ENCODE measurements at regions not wholly inside any gene's neighbourhood (a gene's known extent, or its start where the extent isn't known, plus 50 kb on each side); places are given as distances from the start of the nearest gene placed in this dataset.
A peak's percentile ranks its signal among the peaks of the same experiment; 100 is the strongest.
"Not testable (repeated sequence)": the region's sequence is repeated elsewhere in the genome, so short reads cannot be mapped to it uniquely, and the experiment has no call there.

DNA sequence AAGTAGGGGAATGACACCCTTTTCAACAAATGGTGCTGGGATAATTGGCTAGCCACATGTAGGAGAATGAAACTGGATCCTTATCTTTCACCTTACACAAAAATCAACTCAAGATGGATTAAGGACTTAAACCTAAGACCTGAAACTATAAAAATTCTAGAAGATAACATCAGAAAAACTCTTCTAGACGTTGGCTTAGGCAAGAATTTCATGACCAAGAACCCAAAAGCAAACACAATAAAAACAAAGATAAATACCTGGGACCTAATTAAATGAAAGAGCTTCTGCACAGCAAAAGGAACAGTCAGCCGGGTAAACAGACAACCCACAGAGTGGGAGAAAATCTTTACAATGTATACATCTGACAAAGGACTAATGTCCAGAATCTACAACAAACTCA is 345.5 kb downstream of the GPD2 start:
- not testable (repeated sequence) for DNase-seq

DNA sequence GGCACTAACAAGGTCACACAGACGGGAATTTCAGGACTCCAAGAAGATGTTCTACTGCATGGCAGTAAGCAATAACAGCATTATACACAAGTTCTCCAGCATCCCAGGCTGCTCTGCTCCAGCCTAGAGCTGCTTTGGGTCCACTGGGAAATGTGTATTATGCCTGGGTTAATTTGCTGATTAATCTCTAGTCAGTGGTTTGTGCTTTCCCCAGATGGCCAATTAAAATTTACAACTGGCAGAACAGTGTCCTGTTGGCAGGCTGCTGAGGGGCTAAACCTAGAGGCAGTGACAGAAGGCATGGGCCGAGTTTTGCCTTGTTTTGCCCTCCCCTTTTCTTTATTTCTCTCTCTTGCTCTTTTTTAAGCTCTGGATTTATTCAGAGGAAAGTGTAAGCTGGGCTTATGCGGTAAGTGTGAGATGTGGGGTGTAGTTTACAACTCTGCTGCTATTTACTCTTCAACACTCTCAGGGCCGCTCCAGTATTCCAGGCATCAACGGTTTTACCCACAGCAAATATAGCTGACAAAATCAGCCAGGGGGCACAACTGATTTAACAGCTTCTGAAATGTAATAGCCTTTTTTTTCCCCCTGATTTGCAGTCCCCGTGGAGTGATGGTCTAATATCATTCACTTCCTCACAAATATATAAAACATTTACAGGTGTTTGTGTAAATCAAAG is 348.0 kb downstream of the GPD2 start:
- DNase-seq, result peak; percentile 95

DNA sequence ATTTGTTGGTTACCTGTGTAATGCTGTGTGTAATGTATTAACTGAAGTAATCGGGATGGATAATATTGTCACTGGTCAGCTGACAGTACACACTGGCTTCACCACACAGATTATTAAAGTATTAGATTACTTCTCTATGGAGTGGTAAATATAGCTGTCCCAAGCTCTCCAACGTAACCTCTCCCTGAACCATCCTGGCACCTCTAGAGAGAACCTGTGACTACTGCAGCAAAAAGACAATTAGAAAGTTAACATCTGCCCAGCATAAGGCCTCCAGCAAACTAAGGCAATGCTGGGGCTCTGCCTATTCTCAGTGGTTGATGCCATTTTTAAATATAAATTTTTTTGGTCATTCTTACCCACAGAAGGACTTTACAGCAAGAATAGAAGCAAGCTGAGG is 351.3 kb downstream of the GPD2 start:
- DNase-seq, result no peak

DNA sequence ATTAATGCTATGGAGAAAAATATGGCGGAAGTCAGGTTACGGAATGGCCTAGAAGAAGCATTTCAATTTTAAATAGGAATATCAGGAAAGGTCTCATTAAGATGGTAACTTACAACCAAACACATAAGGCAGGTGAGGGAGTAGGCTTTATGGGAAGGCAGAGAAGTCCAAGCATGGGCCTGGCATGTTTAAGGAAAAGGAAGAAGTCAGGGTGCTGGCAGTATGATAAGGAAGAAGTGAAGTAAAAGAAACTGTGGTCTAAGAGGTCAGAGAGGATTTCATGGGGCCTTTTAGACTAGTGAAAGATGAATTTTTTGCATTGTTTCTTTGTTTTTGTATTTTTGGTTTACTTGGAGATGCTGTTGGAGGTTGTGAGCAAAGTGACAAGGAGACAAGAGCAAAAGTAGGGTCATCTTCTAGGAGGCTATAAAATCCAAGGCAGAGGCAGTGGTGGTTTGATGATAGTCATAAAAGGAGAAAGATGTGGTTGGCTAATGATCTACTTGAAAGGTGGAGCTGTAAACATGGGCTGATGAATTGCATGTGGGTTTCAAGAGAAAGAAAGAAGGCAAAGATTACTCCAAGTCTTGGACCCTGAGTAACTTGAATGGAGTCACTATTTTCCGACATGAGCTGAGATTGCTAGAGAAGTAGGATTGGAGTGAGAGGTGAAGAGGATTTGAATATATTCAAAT is 354.3 kb downstream of the GPD2 start:
- no peak for DNase-seq

DNA sequence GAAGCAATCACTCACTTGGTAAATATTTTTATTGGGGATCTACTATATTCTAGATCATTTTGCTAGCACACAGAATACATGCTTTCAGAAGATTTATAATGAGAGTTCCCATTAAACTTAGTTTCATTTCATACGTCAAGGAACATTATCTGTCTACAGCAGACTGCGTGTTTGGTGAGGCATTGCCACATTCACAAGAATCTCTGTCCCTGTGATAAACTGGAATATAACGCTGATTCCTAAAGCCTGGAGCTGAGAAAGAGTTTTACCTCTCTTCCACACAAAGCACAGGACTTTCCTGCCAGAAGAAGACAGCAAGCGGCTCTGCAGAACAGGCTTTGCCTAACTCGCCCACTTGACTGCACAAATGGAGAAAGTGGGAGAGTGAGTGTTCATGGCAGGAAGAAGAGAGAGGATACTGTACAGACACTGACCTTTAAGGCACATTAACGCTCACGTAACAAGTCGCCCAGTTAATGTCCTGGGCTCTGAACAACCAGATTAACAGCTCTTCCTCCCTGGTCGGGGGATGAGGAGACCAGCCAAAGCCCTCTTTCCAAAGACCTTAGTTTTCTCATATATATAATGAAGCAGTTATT is 356.2 kb downstream of the GPD2 start:
- no peak for DNase-seq

DNA sequence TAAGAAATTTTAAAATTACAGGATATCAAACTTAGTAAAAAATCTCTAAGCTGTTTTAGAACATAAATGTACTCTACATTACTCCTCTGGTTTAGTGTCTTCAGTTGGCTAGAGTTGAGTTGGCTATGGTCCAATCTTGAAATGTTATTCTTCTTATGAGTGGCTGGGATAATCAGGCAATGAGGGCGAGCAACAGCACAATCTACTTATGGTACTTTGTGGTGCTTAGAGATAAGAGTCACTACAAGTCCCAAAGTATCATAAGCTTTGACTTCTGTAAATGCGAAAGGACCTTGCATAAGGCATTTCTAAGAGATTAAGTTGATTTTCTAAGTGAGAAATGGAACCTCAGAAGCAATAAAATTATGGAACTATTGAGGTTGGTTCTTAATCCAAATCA is 361.7 kb downstream of the GPD2 start:
- no peak for DNase-seq

DNA sequence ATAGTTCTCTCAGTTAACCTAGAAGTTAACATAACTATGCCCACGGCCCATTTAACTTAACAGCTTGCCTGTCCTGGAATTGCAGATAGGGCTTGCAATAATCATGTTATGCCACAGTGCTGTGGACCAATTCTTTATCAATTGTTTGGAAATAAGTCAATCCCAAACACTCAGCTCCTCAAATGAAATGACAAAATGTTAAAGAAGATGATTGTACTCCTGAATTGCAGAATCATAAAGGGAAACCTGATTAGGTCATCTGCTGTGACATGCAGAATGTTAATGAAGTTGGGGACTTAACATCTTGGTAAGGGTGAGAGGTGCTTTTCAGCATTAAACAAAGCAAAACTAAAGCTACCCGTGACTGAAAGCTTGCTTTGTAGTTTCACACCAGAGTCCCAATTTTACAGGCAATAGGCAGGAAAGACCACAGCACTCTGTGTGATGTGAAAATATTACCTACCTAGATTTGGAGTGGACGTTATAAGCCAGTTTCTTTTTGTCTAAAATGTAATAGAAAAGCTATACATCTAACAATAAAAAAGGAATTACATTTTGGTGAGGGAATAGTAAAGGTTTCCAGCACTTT is 364.0 kb downstream of the GPD2 start:
- DNase-seq, result no peak

DNA sequence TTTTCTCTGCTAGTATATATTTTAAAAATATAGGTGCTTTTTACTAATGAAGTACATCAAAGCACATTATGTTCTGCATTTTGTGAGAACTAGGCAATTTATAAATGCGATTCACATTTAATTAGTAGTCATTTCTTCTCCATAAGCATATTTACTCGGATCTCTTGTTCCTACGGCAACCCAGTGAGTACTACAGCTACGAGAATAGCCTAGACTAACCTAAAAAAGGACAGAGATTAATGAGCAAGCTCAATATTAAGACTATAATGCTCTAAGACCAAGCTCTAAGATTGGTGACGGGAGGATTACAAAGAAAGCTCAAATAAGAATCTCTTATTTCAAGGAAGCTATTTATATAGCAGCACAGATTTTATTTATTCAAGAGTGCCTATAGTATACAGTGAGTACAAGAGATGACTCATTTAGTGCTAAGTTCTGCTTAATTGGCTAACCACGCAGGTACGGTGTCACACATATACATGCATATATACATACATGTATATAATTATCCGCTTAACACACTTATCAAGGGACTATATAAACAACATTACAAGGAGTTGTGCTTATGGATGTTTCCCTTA is 364.7 kb downstream of the GPD2 start:
- no peak for DNase-seq

DNA sequence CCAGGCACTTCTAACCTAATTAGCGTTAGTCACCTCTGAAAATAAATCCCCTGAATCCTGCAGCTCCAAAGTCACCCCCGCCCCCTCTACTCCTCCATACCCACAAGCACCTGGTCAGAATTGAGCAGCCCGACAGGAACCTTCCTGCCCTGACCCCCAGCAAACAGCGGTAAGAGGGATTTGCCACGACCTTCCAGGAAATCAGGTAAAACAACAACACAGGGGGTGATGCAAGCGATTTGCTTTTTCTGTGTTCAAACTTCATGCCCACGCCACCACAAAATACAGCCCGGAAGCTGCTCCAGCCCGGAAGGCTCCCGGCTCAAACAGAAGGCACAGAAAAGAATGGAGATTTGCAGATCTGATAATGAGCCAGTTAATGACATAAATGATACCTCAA is 367.1 kb downstream of the GPD2 start:
- DNase-seq, result no peak

DNA sequence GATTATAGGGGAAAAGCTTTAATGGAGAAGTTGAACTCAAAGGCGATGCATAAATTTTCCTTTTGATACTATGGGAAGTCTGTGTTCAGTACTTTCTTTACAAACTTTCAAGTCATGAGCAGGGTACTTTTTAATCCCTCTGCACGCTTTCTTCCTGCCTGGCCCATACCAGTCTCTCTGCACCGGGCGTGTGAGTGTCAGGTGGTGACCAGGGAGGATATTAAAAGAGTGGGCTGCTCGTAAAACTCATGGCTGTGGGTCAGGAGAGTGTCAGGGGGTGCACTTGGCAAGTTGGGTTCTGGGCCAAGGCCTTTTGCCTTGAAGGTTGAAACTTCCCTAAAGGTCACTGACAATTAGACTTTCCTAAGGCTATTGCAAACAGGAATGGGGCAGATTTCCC is 367.8 kb downstream of the GPD2 start:
- no peak for DNase-seq

DNA sequence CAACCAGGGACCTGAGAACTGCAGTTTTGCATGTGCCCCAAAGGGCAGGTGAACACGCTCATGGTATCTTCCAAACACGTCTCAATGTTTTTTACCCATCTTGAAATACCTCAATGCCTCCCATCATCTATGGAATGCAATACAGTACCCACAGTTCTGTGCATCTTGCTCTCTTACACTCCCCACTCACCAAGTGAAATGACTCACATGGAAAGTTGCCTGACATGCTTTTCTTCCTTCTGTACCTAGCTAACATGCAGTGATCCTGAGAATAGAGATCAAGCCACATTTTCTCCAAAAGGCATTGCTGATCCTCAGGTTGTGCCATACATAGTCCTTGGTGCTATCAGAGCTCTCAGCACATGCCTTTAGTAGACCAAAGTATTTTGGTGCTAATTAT is 373.9 kb downstream of the GPD2 start:
- DNase-seq, result no peak

DNA sequence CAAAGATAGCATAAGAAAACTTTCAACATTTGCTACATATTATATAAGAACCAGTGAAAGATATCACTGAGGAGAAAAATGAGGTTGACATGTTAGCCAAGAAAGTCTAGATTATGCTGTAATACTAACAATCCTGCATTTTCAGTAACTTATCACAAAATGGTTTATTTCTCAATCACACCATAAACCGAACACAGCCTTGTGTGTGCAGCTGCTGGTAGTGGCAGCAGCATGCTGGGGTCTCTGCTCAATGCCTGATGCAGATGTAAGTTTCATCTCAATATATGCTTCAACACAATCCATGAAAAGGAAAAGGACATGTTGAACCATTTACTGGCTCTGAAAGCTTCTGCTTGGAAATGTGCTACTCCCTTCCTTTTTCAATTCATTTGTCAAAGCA is 376.3 kb downstream of the GPD2 start:
- no peak for DNase-seq

DNA sequence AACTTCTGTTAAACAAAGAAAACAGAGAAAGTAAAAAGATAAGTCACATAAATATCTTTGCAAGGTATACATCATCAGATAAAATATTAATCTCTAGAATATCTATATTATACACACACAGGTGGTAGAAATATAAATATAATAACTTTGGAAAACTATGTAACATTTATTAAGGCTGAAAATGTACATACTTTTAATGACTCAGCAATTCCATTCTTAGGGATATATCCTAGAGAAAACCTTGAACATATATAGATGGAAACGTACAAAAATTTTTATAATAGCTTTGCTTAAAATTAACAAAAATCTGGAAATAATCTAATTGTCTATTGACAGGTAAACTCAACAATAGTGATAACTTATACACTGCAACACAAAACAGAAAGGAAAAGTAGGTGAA is 381.3 kb downstream of the GPD2 start:
- no peak for DNase-seq

DNA sequence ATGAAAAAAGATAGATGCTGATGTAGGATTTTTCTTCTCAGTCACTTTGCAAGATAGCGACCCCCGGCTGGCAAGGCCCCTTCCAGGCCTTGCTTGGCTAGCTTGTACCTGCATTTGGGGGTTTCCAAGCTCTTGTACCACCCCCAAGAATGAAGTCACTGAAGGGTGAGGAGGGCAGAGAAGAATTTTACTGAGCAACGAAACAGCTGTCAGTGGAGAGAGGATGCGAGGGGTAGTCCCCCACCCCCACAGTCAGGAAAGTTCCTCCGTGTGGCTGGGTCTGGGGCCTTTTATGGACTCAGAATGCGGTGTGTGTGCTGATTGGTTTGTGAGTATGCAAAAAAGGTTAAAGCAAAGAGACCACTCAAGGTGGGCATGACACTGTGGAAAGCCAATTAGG is 382.0 kb downstream of the GPD2 start:
- DNase-seq, result no peak

DNA sequence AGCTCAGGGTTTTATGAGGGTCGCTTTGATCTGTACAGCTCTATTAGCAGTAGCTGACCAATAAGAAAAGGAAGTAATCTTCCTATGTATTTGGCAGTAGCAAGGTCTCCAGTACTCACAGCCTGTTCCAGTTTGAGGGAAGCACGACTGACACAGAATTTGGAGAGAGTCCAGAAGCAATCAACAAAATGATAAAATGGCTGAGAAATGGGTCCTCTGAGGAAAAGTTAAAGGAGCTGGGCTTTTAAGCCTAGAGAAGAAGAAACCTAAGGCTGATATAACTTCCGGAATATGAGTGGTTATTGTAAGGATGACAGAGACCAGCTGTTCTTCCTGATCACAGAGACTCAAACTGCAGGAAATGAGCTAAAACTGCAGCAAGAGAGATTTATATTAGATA is 382.8 kb downstream of the GPD2 start:
- DNase-seq, result no peak

DNA sequence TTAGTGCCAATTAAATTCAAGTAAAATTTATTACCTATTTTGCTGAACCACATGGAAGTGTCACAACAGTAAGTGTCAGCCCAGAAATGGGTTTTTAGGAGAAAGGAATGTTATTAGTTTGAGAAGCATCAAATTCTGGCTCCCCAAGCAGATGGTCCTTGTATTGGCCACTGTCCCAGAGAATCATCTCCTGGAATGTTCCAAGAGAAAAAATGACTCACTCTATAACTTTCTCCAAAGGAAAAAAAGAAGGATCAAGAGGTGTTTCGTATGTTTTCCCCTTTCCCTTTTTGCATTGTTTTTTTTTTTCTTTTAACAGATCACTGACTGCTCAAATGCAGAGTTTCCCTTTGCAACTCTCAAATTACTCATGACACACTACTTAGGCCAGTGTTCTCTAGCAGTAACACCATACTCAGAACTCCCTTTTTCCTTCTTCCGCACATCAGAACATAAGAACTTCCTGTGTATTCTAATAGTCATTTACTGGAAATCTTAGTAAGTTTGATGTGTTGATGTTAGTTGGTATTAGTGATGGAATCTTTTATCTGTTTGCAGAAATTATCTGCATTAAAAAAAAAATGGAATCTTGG is 390.3 kb downstream of the GPD2 start:
- peak; percentile 86 for DNase-seq

DNA sequence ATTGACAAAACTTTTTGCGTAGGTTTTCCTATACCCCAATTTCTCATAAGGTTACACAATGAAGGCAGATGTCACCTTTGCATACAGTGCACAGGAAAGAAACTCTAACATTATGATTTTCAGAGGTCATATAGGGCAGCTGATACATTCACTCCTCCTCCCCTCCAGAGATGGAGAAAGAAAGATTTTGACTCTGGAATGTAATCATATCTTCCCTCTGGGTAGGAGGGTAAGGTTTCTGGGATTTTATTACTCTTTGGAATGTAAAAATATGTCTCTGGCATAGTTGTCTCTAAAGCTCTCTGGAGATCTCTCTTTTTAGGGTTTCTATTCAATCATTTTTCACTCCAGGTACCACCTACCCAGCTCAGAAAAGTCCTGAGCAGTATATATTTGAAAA is 398.3 kb downstream of the GPD2 start:
- DNase-seq, result no peak

DNA sequence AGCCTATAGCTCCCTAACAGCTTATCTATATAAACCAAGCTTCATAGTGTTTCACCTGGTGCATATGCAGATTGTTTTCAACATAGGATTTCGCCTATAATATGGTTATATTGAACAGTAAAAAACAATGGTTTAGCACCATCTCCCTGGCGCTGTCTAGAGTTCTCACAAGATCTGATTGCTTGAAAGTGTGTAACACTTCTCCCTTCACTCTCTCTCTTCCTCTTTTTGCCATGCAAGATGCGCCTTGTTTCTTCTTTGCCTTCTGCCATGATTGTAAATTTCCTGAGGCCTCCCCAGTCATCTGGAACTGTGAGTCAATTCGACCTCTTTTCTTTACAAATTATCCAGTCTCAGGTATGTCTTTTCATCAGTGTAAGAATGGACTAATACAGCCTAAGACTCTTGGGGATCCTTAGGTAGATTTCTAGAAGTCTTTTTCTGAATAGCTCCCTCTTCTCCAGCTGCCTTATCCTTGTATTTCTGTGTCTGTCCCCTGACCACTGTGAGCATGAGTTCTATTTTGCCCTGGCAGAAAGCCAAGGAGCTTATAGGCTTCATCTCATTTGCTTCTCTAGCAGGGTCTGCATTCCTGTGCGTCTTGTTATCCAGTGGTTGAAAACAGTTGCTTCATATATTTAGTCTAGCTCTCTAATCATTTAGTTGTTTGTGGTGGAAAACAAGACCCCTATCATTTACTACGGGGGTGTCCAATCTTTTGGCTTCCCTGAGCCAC is 401.6 kb downstream of the GPD2 start:
- no peak for DNase-seq

DNA sequence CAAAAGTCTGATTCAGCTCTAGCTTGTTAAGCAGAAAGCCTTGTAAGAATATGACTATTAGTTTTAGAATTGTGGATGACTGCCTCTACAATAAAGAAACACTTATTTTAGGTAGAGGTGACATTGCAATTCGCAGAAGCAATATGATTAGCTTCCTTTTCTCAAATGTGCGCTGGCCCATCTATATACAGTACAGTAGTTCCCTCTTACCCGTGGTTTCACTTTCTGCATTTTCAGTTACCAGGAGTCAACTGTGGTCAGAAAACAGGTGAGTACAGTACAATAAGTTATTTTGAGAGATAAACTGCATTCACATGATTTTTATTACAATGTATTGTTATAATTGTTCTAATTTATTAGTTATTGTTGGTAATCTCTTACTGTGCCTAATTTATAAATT is 405.1 kb downstream of the GPD2 start:
- DNase-seq, result no peak

DNA sequence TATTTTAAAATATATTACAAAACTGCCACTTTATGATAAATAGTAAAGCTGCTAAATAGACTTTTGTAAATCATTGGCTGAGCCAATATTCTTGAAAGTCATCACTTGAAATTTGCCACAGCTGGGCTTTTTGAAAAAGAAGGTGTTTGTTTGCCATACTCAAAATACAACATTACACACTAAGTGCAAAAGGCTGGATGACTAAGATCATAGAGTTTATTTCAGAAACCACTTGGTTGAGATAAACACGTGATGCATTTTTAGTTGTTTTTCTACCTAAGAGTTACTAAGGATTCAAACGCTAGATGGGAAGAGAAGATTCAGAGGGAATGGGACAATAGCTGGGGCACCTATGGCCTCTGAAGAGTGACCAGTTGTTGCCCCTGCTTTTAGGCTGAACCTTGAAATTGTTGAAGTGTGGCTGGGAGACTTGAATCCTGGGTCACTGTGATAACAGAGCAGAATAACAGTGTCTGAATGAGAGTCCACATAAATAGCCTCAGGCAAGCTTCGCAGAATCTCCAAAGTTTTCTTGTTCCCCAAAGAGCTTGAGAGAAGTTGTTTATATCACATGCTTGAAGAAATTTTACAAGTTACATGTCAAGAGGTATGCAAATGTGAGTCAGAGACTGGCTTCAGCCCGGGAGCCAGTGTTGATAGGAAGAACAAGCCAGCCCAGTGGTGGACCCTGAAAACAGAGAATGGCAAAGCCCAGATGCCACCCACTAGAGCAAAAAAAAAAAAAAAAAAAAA is 409.8 kb downstream of the GPD2 start:
- DNase-seq, result no peak

DNA sequence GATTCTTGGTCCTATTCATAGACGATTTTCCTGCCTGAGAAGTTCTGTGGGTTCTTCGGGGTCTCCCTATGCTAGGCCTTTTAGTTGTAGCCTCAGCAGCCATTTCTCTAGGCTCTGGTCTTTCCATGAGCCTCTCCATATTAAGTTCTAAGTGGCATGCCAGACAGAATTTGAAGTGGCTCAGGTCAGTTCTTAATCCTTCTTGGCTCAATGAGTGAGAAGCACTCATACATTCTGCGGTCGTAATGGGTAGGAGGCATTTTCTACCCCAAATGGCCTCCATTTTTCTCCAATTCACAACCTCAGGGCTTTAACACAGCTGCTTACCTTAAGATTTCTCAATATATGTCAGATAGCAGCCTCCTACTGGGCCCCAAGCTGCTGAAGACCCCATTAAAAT is 405.3 kb upstream of the GALNT5 start:
- DNase-seq, result no peak

DNA sequence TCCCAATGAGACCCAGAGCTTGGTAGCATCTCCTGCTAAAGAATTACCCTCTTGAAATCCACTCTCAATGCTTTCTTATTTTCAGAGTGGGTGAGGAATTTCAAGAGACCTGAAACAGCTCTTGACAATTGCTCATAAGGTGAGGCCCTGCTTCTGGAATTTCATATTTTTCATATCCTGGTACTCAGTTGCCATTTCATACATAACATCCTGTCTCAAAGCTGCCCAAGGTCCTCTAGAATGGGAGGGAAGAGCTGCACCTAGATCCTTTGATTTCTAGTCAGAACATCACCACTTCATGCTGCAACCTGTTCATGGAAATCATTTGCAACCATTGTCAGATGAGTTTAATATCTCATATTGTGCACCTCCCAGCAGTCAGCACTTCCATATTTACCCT is 404.8 kb upstream of the GALNT5 start:
- no peak for DNase-seq
